ENCODE measurements at regions not wholly inside any gene's neighbourhood (a gene's known extent, or its start where the extent isn't known, plus 50 kb on each side); places are given as distances from the start of the nearest gene placed in this dataset.

- TF ChIP-seq CTCF (IDR thresholded peaks at IDR 0.05; ENCODE audit: low read depth, low read length), result no peak
- no peak for DNase-seq (ENCODE audit: low read depth in 1 of 2, low spot score in 1 of 2)
- no peaks in the 10 kb centered on the region for H3K27me3 ChIP-seq
- H3K27ac ChIP-seq, result no peak overlapping the region
- no peak overlapping the region for H3K4me3 ChIP-seq
- no peaks in the 10 kb centered on the region for H3K36me3 ChIP-seq
- no peaks in the 10 kb centered on the region for H3K4me1 ChIP-seq (ENCODE audit: low read depth)
- no peaks in the 10 kb centered on the region for H3K9me3 ChIP-seq (ENCODE audit: low read depth)
Observed at GRCh38 chr15:29418931-29419330, 149.3 kb upstream of the NSMCE3 start.

GRCh38 chr15:29418178-29418577 is 148.6 kb upstream of the NSMCE3 start:
- Histone ChIP-seq H3K27me3 (no peaks in the 10 kb centered on the region), H3K9me3 (ENCODE audit: low read depth) (no peaks in the 10 kb centered on the region), H3K27ac (no peak overlapping the region), H3K4me3 (no peak overlapping the region), H3K36me3 (no peaks in the 10 kb centered on the region), H3K4me1 (ENCODE audit: low read depth) (no peaks in the 10 kb centered on the region)
- no peak for DNase-seq (ENCODE audit: low read depth in 1 of 2, low spot score in 1 of 2)
- no peak for TF ChIP-seq CTCF (IDR thresholded peaks at IDR 0.05; ENCODE audit: low read depth, low read length)

- Histone ChIP-seq H3K4me1 (ENCODE audit: low read depth) (no peaks in the 10 kb centered on the region), H3K4me3 (no peak overlapping the region), H3K36me3 (no peaks in the 10 kb centered on the region), H3K27me3 (no peaks in the 10 kb centered on the region), H3K27ac (no peak overlapping the region), H3K9me3 (ENCODE audit: low read depth) (no peaks in the 10 kb centered on the region)
- TF ChIP-seq CTCF (IDR thresholded peaks at IDR 0.05; ENCODE audit: low read depth, low read length), result no peak
- no peak for DNase-seq (ENCODE audit: low read depth in 1 of 2, low spot score in 1 of 2)
Observed at GRCh38 chr15:29411299-29411698, 141.7 kb upstream of the NSMCE3 start.

GRCh38 chr15:29410338-29410737 is 140.7 kb upstream of the NSMCE3 start:
- no peaks in the 10 kb centered on the region for H3K27me3 ChIP-seq
- no peak overlapping the region for H3K4me3 ChIP-seq
- no peaks in the 10 kb centered on the region for H3K9me3 ChIP-seq (ENCODE audit: low read depth)
- TF ChIP-seq CTCF (IDR thresholded peaks at IDR 0.05; ENCODE audit: low read depth, low read length), result no peak
- H3K36me3 ChIP-seq, result no peaks in the 10 kb centered on the region
- H3K27ac ChIP-seq, result no peak overlapping the region
- no peak for DNase-seq (ENCODE audit: low read depth in 1 of 2, low spot score in 1 of 2)
- H3K4me1 ChIP-seq (ENCODE audit: low read depth), result no peaks in the 10 kb centered on the region

- no peaks in the 10 kb centered on the region for H3K27me3 ChIP-seq
- H3K4me1 ChIP-seq (ENCODE audit: low read depth), result no peaks in the 10 kb centered on the region
- no peak for DNase-seq (ENCODE audit: low read depth in 1 of 2, low spot score in 1 of 2)
- no peak overlapping the region for H3K27ac ChIP-seq
- H3K4me3 ChIP-seq, result no peak overlapping the region
- no peaks in the 10 kb centered on the region for H3K36me3 ChIP-seq
- H3K9me3 ChIP-seq (ENCODE audit: low read depth), result no peaks in the 10 kb centered on the region
- TF ChIP-seq CTCF (IDR thresholded peaks at IDR 0.05; ENCODE audit: low read depth, low read length), result no peak
Observed at GRCh38 chr15:29409890-29410289, 140.3 kb upstream of the NSMCE3 start.

GRCh38 chr15:29405564-29405963 is 135.9 kb upstream of the NSMCE3 start:
- Histone ChIP-seq H3K4me1 (ENCODE audit: low read depth) (no peaks in the 10 kb centered on the region), H3K36me3 (no peaks in the 10 kb centered on the region), H3K9me3 (ENCODE audit: low read depth) (no peaks in the 10 kb centered on the region), H3K27ac (no peak overlapping the region), H3K27me3 (no peaks in the 10 kb centered on the region), H3K4me3 (no peak overlapping the region)
- TF ChIP-seq CTCF (IDR thresholded peaks at IDR 0.05; ENCODE audit: low read depth, low read length), result no peak
- no peak for DNase-seq (ENCODE audit: low read depth in 1 of 2, low spot score in 1 of 2)

Data from cardiac muscle cell (in vitro differentiated cells and primary cell).